ENCODE measurements at regions not wholly inside any gene's neighbourhood (a gene's known extent, or its start where the extent isn't known, plus 50 kb on each side); places are given as distances from the start of the nearest gene placed in this dataset.

DNA sequence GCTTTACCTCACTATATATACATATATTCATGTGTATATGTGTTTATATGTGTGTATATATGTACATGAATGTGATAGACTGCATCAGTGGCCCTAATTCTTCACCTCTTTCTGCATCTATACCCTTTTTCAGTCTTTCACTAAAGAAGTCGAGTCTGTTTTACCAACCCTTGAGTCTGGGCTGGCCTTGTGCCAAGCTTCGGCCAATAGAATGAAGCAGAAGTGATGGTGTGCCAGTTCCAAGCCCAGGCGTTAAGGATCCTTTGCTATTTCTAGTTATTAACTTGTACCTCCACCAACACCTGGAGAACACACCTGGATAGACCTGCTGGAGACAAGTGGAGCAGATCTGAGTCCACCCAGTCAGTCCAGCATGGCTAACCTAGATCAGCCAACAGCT is 61.6 kb upstream of the PPM1J start:
- no peaks in the 10 kb centered on the region for H3K36me3 Mint-ChIP-seq (ENCODE audit: low read depth)
- Histone ChIP-seq H3K27ac (ENCODE audit: low read depth in 1 of 2, low read length in 2 of 2) (no peak overlapping the region), H3K4me1 (ENCODE audit: insufficient read depth, low read length) (no peaks in the 10 kb centered on the region), H3K27me3 (ENCODE audit: control insufficient read depth in 1 of 2, insufficient read depth in 2 of 2, low read length in 2 of 2) (no peaks in the 10 kb centered on the region), H3K4me3 (ENCODE audit: low read length) (no peak overlapping the region), H3K36me3 (ENCODE audit: insufficient read depth, low read length) (no peaks in the 10 kb centered on the region), H3K9me3 (ENCODE audit: control insufficient read depth in 1 of 2, insufficient read depth in 1 of 2, low read length in 2 of 2) (no peaks in the 10 kb centered on the region)
- intact Hi-C loops (cut with DNase I, micrococcal nuclease) = no loop called here
- H3K4me3 Mint-ChIP-seq = no peak overlapping the region
- H3K4me1 Mint-ChIP-seq (ENCODE audit: low read depth) = no peaks in the 10 kb centered on the region
- ChIA-PET CTCF (no interaction called here), POLR2A (no interaction called here)
- peaks cover 15% of the 10 kb centered on the region for H3K27me3 Mint-ChIP-seq
- ATAC-seq (ENCODE audit: poor library complexity) (no peak), DNase-seq (no peak)
- H3K9me3 Mint-ChIP-seq = no peaks in the 10 kb centered on the region
- TF ChIP-seq, protein P1, sequence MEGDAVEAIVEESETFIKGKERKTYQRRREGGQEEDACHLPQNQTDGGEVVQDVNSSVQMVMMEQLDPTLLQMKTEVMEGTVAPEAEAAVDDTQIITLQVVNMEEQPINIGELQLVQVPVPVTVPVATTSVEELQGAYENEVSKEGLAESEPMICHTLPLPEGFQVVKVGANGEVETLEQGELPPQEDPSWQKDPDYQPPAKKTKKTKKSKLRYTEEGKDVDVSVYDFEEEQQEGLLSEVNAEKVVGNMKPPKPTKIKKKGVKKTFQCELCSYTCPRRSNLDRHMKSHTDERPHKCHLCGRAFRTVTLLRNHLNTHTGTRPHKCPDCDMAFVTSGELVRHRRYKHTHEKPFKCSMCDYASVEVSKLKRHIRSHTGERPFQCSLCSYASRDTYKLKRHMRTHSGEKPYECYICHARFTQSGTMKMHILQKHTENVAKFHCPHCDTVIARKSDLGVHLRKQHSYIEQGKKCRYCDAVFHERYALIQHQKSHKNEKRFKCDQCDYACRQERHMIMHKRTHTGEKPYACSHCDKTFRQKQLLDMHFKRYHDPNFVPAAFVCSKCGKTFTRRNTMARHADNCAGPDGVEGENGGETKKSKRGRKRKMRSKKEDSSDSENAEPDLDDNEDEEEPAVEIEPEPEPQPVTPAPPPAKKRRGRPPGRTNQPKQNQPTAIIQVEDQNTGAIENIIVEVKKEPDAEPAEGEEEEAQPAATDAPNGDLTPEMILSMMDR (IDR thresholded peaks at IDR 0.05) = no peak
- H3K27ac Mint-ChIP-seq = no peak overlapping the region

DNA sequence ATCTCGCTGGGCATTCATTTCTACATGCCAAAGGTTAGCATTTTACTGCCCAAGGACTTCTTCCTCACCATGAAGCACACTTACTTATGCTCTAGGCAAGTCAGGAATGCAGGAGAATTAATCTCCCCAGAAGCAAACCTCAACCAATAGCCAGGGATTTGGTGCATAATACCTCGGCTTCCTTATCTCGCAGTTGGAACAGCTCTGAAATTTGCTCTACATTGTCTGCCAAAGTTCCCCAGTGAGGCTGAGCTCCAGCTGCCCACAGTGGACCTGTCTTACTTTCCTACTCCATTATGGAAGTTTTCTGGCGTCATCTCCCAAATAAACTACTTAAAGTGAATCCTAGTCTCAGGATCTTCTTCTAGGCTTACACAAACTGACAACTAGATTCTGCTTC is 57.6 kb upstream of the PPM1J start:
- ATAC-seq (ENCODE audit: poor library complexity) (no peak), DNase-seq (no peak)
- H3K27ac Mint-ChIP-seq = no peak overlapping the region
- Histone ChIP-seq H3K36me3 (ENCODE audit: insufficient read depth, low read length) (no peaks in the 10 kb centered on the region), H3K27me3 (ENCODE audit: control insufficient read depth in 1 of 2, insufficient read depth in 2 of 2, low read length in 2 of 2) (no peaks in the 10 kb centered on the region), H3K27ac (ENCODE audit: low read depth in 1 of 2, low read length in 2 of 2) (no peak overlapping the region), H3K4me1 (ENCODE audit: insufficient read depth, low read length) (no peaks in the 10 kb centered on the region), H3K9me3 (ENCODE audit: control insufficient read depth in 1 of 2, insufficient read depth in 1 of 2, low read length in 2 of 2) (no peaks in the 10 kb centered on the region), H3K4me3 (ENCODE audit: low read length) (no peak overlapping the region)
- no peaks in the 10 kb centered on the region for H3K36me3 Mint-ChIP-seq (ENCODE audit: low read depth)
- no peaks in the 10 kb centered on the region for H3K4me1 Mint-ChIP-seq (ENCODE audit: low read depth)
- no peaks in the 10 kb centered on the region for H3K9me3 Mint-ChIP-seq
- TF ChIP-seq, protein P1 (IDR thresholded peaks at IDR 0.05) = no peak
- intact Hi-C loops (cut with DNase I, micrococcal nuclease) = no loop called here
- peaks cover 21% of the 10 kb centered on the region for H3K27me3 Mint-ChIP-seq
- ChIA-PET CTCF (no interaction called here), POLR2A (no interaction called here)
- H3K4me3 Mint-ChIP-seq = no peak overlapping the region

DNA sequence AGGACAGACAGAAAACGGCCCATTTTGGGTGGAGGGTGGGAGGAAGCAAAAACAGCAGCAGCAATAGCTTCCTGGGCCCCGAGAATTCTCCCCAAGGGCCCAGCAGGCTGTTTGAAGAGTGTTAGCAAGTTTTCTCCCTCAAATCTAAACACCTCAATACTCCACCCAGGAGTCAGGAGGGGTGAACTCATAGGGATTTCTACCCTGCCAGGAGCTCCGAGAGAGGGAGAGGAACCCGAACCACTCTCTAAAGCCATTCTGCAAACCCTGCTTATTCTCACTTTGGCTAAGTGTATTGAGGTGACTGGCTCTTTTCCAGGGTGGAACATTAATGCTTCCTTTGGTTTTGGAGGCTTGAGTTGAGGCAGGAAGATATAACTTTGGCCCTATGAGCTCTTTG is 55.6 kb upstream of the PPM1J start:
- TF ChIP-seq, protein P1 (IDR thresholded peaks at IDR 0.05) = no peak
- Histone ChIP-seq H3K36me3 (ENCODE audit: insufficient read depth, low read length) (no peaks in the 10 kb centered on the region), H3K4me3 (ENCODE audit: low read length) (no peak overlapping the region), H3K27me3 (ENCODE audit: control insufficient read depth in 1 of 2, insufficient read depth in 2 of 2, low read length in 2 of 2) (no peaks in the 10 kb centered on the region), H3K4me1 (ENCODE audit: insufficient read depth, low read length) (no peaks in the 10 kb centered on the region), H3K9me3 (ENCODE audit: control insufficient read depth in 1 of 2, insufficient read depth in 1 of 2, low read length in 2 of 2) (no peaks in the 10 kb centered on the region), H3K27ac (ENCODE audit: low read depth in 1 of 2, low read length in 2 of 2) (no peak overlapping the region)
- Mint-ChIP-seq H3K27ac (no peak overlapping the region), H3K9me3 (no peaks in the 10 kb centered on the region), H3K4me3 (no peak overlapping the region), H3K36me3 (ENCODE audit: low read depth) (no peaks in the 10 kb centered on the region), H3K27me3 (peaks cover 17% of the 10 kb centered on the region), H3K4me1 (ENCODE audit: low read depth) (no peaks in the 10 kb centered on the region)
- DNase-seq (no peak), ATAC-seq (ENCODE audit: poor library complexity) (no peak)
- CTCF ChIA-PET = no interaction called here
- POLR2A ChIA-PET = no interaction called here
- intact Hi-C loops (cut with DNase I, micrococcal nuclease) = no loop called here

Data from CD4-positive, alpha-beta T cell (primary cell).